GM21529 (cell line): ENCODE measurements at regions not wholly inside any gene's neighbourhood (a gene's known extent, or its start where the extent isn't known, plus 50 kb on each side); places are given as distances from the start of the nearest gene placed in this dataset.
"Not testable (repeated sequence)": the region's sequence is repeated elsewhere in the genome, so short reads cannot be mapped to it uniquely, and the experiment has no call there.

ENCODE experiments used
- ATAC-seq: cut with Tn5 transposase; IDR thresholded peaks from one replicate; pipeline ENCODE4 v1.9.1; 2021; ENCODE audit not compliant: unreplicated experiment

DNA sequence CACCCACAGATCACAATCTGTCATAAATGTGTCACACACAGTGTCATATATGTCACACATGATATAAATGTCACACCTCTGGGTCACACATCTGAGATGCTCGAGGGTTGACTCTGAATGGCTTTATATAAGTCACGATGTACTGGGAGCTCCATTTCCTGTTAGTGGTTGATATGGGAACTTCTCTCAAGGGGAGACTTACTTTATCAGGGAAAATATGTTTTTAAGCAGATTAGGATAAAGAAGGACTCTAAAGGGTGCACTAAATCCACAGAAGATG lies 83.9 kb upstream of the MEF2A start:
- no peak for ATAC-seq

GRCh38 chr15:99482993-99483392 lies 82.8 kb upstream of the MEF2A start:
- ATAC-seq, result no peak

GRCh38 chr15:99485153-99485961 lies 80.4 kb upstream of the MEF2A start:
- no peak for ATAC-seq

- no peak for ATAC-seq
These were observed 79.8 kb upstream of the MEF2A start for GRCh38 chr15:99485992-99486370.

- ATAC-seq, result no peak
These were observed 79.1 kb upstream of the MEF2A start for GRCh38 chr15:99486371-99487336.

- ATAC-seq, result no peak
These were observed 78.5 kb upstream of the MEF2A start for GRCh38 chr15:99487337-99487730.

DNA sequence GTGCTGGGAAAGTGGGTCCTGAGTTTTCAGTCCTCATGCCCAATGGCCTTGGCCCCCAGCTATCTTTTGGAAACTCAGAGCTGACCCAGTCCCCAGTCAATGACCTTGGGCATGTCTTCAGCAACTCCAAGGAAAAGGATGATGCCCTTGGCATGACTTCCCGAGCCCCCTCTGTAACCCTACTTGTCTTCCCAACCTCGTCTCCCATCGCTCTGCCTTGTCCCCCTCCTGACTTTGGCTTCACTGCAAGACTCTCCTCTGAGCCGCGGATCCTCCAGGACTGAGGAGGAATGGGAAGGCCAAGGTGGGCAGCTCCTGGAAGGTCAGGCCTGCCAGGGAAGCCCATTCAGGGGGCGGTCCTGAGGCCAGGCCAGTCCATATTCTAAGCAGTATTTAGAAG lies 73.5 kb upstream of the MEF2A start:
- no peak for ATAC-seq

DNA sequence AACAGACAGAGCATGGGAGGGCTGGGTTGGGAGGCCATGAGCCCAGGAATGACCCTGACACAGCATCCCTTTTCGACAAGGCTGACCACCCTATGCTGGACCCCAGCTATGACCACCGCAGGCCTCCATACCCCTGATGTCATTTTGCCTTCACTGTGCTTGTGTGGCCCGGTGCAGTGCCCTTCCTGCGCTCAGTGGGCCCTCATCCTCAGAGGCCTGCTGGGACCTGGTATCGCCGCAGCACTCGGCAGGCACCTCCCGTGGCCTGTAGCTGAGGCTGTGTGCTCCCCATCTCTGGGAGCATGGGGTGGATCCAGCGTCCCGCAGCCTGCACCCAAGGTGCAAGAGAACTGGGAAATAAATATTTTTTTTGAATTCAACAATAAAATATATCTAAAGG lies 73.1 kb upstream of the MEF2A start:
- ATAC-seq, result no peak

DNA sequence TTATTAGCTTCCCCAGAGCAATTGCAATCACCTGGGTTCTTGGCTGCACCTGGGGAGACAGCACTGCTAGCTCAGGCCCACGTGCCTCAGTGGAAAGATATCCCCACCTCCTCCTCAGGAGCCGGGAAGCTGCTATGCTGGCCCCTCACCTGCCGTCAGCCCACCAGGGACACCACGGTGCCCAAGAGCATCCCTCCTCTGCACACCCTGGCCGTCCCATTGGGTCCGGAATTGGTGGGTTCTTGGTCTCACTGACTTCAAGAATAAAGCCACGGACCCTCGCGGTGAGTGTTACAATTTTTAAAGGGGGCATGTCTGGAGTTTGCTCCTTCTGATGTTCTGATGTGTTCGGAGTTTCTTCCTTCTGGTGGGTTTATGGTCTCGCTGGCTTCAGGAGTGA lies 72.3 kb upstream of the MEF2A start:
- no peak for ATAC-seq

DNA sequence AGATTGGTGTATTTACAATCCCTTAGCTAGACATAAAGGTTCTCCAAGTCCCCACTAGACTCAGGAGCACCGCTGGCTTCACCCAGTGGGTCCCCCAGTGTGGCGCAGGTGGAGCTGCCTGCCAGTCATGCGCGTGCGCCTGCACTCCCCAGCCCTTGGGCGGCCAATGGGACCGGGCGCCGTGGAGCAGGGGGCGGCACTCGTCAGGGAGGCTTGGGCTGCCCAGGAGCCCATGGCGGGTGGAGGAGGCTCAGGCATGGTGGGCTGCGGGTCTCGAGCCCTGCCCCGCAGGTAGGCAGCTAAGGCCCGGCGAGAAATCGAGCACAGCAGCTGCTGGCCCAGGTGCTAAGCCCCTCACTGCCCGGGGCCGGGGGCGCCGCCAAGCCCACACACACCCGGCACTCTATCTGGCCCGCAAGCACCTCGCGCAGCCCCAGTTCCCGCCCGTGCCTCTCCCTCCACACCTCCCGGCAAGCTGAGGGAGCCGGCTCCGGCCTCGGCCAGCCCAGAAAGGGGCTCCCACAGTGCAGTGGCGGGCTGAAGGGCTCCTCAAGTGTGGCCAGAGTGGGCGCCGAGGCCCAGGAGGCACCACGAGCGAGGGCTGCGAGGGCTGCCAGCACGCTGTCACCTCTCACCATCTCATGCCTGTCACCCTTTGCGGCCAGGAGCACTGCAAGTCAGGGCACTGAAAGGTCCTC lies 71.1 kb upstream of the MEF2A start:
- ATAC-seq, result not testable (repeated sequence)

GRCh38 chr15:99495430-99496301 lies 70.1 kb upstream of the MEF2A start:
- ATAC-seq, result no peak

- ATAC-seq, result no peak
These were observed 69.5 kb upstream of the MEF2A start for GRCh38 chr15:99496302-99496629.

DNA sequence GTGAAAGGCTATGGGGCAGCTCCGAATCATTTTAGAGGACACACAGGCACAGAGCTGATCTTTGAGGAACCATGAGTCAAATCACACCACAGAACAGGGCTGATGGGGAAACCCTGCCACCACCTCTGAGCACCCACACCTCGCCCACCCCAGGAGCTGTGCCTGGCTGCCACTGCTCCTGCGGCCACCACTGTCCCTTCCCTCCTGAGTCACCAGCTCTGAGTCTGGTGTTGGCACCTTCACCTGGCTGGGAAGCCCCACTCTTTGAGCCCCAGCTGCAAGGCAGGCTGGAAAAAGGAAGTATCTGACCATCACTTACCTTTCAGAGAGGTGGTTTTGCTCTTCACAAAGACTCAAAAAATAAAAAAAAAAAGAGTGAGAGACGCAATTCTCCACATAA lies 63.6 kb upstream of the MEF2A start:
- peak; percentile 62 for ATAC-seq

DNA sequence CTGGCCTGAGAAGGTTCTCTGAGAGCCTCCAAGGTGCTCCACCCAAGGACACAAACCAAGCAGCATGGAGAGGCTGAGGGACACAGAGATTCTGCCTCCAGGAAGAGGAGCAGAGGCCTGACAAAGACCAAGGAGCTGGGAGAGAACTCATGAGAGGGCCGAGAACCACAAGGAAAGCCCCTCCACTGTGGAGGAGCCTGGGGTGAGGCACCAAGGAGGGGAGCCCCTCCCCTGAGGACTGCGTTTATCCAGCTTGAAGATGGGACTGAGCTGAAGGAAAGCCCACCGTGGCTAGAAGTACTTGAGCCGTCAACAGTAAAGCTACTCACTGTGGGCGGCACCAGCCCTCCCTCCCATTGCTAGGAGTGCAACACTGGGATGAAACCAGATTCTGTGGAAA lies 63.1 kb upstream of the MEF2A start:
- ATAC-seq, result peak; percentile 9

- ATAC-seq, result no peak
These were observed 62.4 kb upstream of the MEF2A start for GRCh38 chr15:99503411-99503810.

- peak; percentile 31 for ATAC-seq
These were observed 61.5 kb upstream of the MEF2A start for GRCh38 chr15:99504071-99504822.

- peak; percentile 49 for ATAC-seq
These were observed 60.8 kb upstream of the MEF2A start for GRCh38 chr15:99504823-99505551.

DNA sequence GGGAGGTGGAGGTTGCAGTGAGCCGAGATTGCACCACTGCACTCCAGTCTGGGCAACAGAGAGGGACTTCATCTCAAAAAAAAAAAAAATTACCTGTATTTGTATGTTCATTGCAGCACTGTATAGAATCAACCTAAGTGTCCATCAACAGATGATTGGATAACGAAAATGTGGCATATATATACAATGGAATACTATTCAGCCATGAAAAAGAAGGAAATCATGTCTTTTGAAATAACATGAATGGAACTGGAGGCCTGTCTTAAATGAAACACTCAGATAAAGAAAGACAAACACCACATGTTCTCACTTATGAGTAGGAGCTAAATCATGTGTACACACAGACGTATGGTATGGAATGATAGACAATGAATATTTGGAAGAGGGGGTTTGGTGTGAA lies 59.4 kb upstream of the MEF2A start:
- no peak for ATAC-seq

DNA sequence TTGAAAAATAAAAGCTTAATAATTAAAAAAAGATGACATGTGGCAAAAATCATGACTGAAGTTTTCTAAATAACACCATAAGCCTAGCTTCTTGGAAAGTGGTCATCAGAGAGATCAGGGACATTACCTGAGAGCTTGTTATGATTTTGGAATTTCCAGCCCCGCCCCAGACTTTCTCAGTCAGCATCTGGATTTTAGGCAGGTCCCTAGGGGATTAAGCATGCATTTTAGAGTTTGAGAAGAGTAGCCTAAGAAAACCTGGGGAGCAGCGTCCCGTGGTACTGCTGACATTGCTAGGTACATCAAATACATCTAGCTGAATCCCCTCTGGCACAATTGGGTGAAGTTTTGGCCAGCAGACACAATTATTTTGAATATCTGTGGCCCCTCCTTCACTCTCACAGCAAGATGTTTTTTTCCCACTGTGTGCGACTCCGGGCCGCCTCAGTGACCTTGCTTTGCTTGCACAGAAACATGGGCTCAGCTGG lies 58.7 kb upstream of the MEF2A start:
- no peak for ATAC-seq
